Esophagus muscularis mucosa (tissue), 4 donors: ENCODE measurements at regions not wholly inside any gene's neighbourhood (a gene's known extent, or its start where the extent isn't known, plus 50 kb on each side); places are given as distances from the start of the nearest gene placed in this dataset.

Source experiments
- CTCF ChIP-seq, 3 experiments: fragments of 200-600 bp in 2 of 3; fragments of 450-650 bp in 1 of 3; sonication (generic) in 2 of 3; IDR thresholded peaks; one replicate each; pipeline ENCODE4 v1.5.1; 2017 to 2019; ENCODE audit warnings: antibody characterized with exemption in 3 of 3, mild to moderate bottlenecking in 2 of 3, moderate library complexity in 1 of 3
- EP300 ChIP-seq: sonication (generic); formaldehyde crosslinking; IDR thresholded peaks from one replicate; pipeline ENCODE4 v1.6.1; 2017; ENCODE audit warnings: antibody characterized with exemption
- POLR2A ChIP-seq: fragments of 450-650 bp; IDR thresholded peaks from one replicate; pipeline ENCODE4 v1.6.1; 2017; ENCODE audit warnings: antibody characterized with exemption, moderate library complexity, mild to moderate bottlenecking, low read depth
- POLR2AphosphoS5 ChIP-seq, 2 donors: sonication (generic); formaldehyde crosslinking; IDR thresholded peaks; one replicate each; pipeline ENCODE4 v1.6.1; 2017; ENCODE audit warnings: antibody characterized with exemption in 2 of 2

GRCh38 chr2:155961641-155962040 is 370.9 kb downstream of the NR4A2 start:
- TF ChIP-seq POLR2A (no peak), CTCF (IDR thresholded peaks at IDR 0.05) (no peak), EP300 (no peak), POLR2AphosphoS5 (IDR thresholded peaks at IDR 0.05) (no peak)
